ENCODE measurements at regions not wholly inside any gene's neighbourhood (a gene's known extent, or its start where the extent isn't known, plus 50 kb on each side); places are given as distances from the start of the nearest gene placed in this dataset.
"Not testable (repeated sequence)": the region's sequence is repeated elsewhere in the genome, so short reads cannot be mapped to it uniquely, and the experiment has no call there.

DNA sequence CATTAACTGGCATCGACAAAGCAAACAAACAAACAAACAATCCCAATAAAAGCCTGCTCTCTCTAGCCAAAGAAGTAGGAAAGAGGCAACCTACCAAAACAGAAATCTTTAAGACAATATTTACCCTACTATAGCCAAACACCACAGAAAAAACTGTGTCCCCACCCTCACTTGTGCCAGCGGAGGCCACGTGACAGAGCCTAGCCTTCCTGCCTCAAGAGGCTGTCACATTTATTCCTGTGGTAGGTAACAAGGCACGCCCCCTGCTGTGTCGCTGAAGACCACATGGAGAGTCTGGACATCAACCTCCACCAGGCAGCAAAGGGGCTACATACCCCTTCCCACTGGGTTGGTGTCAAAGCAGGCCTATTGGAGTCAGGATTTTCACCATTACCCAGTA is 148.1 kb downstream of the LMNTD1 start:
- H3K4me3 ChIP-seq: no peak overlapping the region
- no peaks in the 10 kb centered on the region for H3K36me3 ChIP-seq
- no peak overlapping the region for H3K27ac ChIP-seq
- H3K9me3 ChIP-seq: no peaks in the 10 kb centered on the region
- FAIRE-seq: no peak
- TF ChIP-seq, protein P1, sequence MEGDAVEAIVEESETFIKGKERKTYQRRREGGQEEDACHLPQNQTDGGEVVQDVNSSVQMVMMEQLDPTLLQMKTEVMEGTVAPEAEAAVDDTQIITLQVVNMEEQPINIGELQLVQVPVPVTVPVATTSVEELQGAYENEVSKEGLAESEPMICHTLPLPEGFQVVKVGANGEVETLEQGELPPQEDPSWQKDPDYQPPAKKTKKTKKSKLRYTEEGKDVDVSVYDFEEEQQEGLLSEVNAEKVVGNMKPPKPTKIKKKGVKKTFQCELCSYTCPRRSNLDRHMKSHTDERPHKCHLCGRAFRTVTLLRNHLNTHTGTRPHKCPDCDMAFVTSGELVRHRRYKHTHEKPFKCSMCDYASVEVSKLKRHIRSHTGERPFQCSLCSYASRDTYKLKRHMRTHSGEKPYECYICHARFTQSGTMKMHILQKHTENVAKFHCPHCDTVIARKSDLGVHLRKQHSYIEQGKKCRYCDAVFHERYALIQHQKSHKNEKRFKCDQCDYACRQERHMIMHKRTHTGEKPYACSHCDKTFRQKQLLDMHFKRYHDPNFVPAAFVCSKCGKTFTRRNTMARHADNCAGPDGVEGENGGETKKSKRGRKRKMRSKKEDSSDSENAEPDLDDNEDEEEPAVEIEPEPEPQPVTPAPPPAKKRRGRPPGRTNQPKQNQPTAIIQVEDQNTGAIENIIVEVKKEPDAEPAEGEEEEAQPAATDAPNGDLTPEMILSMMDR (IDR thresholded peaks at IDR 0.05): no peak
- no peak for DNase-seq
- ATAC-seq: peak in 1 of 4 donors; percentile 30
- intact Hi-C loops (cut with DNase I): no loop called here
- no peaks in the 10 kb centered on the region for H3K4me1 ChIP-seq
- no peaks in the 10 kb centered on the region for H3K27me3 ChIP-seq
- WGBS, 2 donors: 66 to 76% methylated on average over 5 of the region's 5 CpGs

DNA sequence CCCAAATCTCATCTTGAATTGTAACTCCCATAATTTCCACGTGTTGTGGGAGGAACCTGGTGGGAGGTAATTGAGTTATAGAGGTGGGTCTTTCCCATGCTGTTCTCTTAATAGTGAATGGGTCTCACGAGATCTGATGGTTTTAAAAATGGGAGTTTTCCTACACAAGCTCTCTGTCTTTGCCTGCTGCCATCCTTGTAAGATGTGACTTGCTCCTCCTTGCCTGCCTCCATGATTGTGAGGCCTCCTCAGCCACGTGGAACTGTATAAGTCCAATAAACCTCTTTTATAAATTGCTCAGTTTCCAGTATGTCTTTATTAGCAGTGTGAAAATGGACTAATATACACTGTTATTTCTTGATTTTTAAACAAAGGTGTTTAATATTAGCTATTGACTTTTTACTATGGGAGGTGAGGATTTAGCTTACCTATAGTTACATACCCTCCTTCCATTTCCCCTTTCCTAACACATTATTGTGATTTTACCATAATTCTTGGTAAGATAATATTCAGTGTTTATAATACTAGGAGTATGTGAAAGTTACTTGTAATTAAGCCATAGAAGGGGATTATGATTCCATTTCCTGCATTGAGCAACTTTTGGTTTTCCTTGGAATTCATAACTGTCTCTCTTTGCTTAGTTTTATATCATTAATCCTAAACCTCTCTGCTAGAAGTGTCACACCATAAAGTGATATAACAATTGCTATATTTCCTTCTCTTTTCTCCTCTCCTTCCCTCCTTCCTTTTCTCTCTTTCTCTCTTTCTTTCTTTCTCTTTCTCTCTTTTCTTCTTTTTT is 151.0 kb upstream of the KRAS start:
- no peaks in the 10 kb centered on the region for H3K27me3 ChIP-seq
- DNase-seq (no peak), ATAC-seq (no peak), FAIRE-seq (no peak)
- intact Hi-C loops (cut with DNase I): no loop called here
- H3K4me1 ChIP-seq: no peaks in the 10 kb centered on the region
- no peak overlapping the region for H3K27ac ChIP-seq
- H3K9me3 ChIP-seq: no peaks in the 10 kb centered on the region
- TF ChIP-seq, protein P1 (IDR thresholded peaks at IDR 0.05): no peak
- WGBS, 2 donors: 65 to 84% methylated on average over 3 of the region's 3 CpGs
- H3K36me3 ChIP-seq: no peaks in the 10 kb centered on the region
- no peak overlapping the region for H3K4me3 ChIP-seq

DNA sequence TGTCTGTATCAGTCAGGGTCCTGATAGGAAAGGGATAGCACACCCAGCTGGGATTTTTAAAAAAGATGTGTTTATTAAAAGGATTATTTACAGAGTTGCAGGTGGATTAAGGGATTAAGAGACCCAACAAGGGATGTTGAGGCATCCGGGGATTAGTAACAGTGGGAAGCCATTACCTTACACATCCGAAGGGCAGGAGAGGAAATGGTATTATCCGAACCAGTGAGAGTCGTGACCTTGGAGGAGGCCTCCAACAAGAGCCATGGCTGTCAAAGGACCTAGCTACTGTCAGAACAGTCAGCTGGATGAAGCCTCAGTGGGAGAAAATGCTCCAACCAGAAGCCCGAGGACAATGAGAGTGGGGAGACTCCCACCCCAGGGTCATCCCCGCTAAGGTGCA is 146.3 kb upstream of the KRAS start:
- intact Hi-C loops (cut with DNase I): no loop called here
- Histone ChIP-seq H3K36me3 (no peaks in the 10 kb centered on the region), H3K4me1 (no peaks in the 10 kb centered on the region), H3K27ac (no peak overlapping the region), H3K27me3 (no peaks in the 10 kb centered on the region), H3K4me3 (no peak overlapping the region), H3K9me3 (no peaks in the 10 kb centered on the region)
- no peak for DNase-seq
- no peak for ATAC-seq
- TF ChIP-seq, protein P1 (IDR thresholded peaks at IDR 0.05): no peak
- FAIRE-seq: no peak
- WGBS, 2 donors: 73 to 81% methylated on average over 6 of the region's 6 CpGs

DNA sequence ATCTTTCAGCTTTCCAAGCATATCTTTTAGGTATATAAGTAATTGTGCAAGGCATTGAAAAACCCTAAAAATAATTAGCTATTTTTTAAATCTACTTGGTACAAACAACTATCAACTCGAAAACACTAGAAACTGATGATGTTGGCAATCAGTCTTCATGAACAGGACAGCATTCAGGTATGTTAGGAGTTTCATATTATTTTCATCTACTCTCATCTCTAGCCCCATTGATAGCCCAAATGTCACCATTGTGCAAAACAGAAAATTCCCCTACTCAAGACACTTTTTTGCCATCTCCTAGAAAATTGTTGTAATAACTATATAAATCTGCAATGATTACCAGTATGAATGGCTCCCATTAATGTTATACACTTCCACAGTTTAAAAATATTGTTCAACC is 144.5 kb upstream of the KRAS start:
- FAIRE-seq: no peak
- H3K27ac ChIP-seq: no peak overlapping the region
- H3K9me3 ChIP-seq: no peaks in the 10 kb centered on the region
- intact Hi-C loops (cut with DNase I): no loop called here
- no peak overlapping the region for H3K4me3 ChIP-seq
- 29 to 69% methylated on average over 1 of the region's 1 CpG for WGBS, 2 donors
- H3K27me3 ChIP-seq: no peaks in the 10 kb centered on the region
- no peak for DNase-seq
- H3K4me1 ChIP-seq: no peaks in the 10 kb centered on the region
- ATAC-seq: no peak
- TF ChIP-seq, protein P1 (IDR thresholded peaks at IDR 0.05): no peak
- H3K36me3 ChIP-seq: no peaks in the 10 kb centered on the region

- H3K9me3 ChIP-seq; H3K4me3 ChIP-seq; FAIRE-seq; ATAC-seq; H3K27me3 ChIP-seq; H3K4me1 ChIP-seq; DNase-seq; intact Hi-C loops (cut with DNase I); H3K36me3 ChIP-seq; H3K27ac ChIP-seq: not testable (repeated sequence)
- WGBS, 2 donors: 76 to 77% methylated on average over 3 to 4 of the region's 4 CpGs
These were observed 144.0 kb upstream of the KRAS start for GRCh38 chr12:25394775-25395174.
